Putamen (tissue), 1 donor: ENCODE measurements at regions not wholly inside any gene's neighbourhood (a gene's known extent, or its start where the extent isn't known, plus 50 kb on each side); places are given as distances from the start of the nearest gene placed in this dataset.
"Not testable (repeated sequence)": the region's sequence is repeated elsewhere in the genome, so short reads cannot be mapped to it uniquely, and the experiment has no call there.

Experiments
- DNase-seq: peaks from one replicate; pipeline ENCODE4 v3.0.0-alpha.2; 2016; ENCODE audit warnings: low spot score

DNA sequence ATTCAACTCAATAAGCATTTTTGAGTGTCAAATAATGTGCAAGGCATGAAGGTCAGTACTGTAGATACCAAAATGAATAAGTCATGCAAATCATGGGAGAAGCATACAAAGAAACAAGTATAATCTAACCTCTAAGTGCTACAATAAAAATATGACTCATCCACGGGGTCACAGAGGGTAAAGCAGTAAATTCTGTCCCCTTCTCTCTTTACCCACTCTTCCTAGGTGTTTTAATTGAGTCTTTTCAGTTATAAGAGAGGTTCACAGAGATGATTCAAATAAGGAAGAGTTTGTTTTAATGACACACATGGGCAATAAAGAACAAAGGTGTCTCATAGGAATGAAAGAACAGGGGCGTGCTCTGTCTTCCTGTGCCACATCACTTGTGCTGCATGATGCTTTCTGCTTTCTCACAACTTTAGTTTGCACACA is 71.5 kb upstream of the DAAM1 start:
- DNase-seq: no peak

GRCh38 chr14:59117754-59118528 is 70.5 kb upstream of the DAAM1 start:
- no peak for DNase-seq

- DNase-seq: no peak
These were observed 67.5 kb upstream of the DAAM1 start for GRCh38 chr14:59120921-59121320.

DNA sequence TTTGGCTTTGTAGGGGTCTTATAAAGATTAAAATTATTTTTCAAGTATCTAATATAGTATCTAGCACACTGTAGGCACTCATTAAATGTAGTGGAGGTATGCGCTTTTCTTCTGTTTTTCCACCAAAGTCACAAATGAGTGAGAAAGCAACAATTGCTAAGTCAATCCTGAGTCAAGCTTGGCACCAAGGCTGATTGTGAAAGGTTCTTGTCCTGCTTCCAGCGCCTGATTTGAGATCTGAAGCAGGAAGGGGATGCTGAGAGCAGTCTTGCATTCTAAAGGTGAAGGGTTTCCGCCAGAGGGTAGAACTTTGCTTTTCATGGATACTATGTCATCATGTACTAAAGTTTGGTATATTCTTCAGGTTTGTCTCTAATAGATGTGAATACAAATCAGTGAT is 64.9 kb upstream of the DAAM1 start:
- no peak for DNase-seq

DNA sequence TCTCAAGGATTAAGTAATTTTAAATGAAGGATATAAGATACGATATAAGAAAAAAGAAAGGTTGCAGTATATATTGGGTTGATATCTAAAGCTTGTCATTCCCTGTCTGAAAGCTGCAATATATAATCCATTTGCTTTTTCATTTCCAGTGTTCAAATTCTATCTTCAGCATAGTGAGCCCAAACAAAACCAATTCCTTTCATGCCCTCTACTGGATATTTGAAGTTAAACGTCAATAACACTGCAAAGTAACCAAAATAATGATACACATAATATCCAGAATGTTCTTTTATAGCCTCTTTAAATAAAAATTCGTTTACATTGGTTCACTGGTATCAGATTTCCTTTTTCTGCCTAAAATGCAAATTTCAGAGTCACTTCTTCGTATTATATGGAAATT is 64.5 kb upstream of the DAAM1 start:
- no peak for DNase-seq

GRCh38 chr14:59125156-59125555 is 63.3 kb upstream of the DAAM1 start:
- DNase-seq: no peak

GRCh38 chr14:59126714-59127436 is 61.6 kb upstream of the DAAM1 start:
- peak; percentile 47 for DNase-seq

DNA sequence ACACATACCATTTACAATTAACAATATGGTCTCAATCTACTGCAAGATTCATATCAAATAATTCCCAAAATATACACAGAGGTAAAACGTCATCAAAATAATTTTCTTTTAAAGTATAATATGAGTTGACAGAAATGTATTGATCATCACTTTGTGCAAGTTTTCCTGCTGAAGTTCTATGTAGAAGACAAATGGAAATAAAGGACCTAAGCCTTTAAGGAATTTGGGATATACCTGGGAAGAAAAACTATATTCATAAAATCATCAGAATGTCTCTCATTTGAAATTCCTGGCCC is 61.1 kb upstream of the DAAM1 start:
- DNase-seq: no peak

DNA sequence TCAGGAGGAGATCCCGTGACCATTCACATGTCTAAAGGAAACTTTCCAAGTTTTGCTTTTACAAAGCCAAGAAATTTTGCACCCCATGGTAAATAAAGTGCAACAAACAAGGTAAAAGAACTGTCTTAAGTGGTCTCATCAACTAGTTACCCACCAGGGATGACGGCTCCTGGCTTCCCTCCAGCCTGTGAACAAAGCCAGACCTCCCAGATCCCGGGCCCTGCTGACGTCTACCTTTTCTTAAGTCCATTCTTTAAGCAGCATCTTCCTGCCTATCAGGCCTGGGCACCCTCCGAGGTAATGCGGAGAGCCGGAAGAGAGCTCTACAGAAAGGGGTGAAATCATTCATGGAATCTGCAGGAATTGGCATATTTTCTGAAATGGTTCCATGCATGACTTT is 58.0 kb upstream of the DAAM1 start:
- no peak for DNase-seq

- DNase-seq: no peak
These were observed 56.3 kb upstream of the DAAM1 start for GRCh38 chr14:59131938-59132795.

- no peak for DNase-seq
These were observed 55.5 kb upstream of the DAAM1 start for GRCh38 chr14:59132796-59133494.

DNA sequence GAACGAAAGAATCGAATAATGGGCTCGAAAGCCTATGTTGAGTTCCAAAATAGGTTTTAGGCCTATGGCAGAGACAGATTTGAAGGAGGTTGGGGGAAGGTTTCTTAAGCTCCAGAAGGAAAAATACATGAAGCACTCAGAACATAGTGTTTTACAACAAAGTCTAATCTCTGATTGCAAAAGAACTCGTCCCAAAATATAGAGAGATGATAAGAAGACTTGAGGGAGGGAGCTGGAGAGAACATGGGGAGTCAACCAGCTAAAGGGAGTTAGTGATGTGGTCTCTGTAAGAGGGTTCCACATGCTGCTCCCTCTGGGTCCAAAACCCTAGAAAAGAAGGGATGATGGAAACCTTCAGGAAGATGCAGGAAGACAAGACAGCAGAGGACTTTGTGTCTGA is 54.8 kb upstream of the DAAM1 start:
- DNase-seq: no peak

GRCh38 chr14:59134307-59134706 is 54.2 kb upstream of the DAAM1 start:
- no peak for DNase-seq

- DNase-seq: no peak
These were observed 51.2 kb upstream of the DAAM1 start for GRCh38 chr14:59137256-59137655.

DNA sequence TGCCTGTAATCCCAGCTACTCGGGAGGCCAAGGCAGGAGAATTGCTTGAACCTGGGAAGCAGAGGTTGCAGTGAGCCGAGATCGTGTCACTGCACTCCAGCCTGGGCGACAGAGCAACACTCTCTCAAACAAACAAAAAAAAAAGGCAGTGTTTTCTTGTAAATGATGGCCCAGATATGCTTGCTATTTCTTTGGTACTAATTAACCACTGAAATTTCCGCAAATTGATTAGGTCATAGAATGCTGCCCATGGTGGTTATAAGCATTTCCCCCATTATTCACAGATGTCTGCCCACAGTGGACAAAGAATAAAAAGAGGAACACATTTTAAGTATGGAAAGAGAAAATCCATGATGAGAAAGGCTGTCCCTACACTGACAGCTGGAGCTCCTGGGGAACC is 49.9 kb upstream of the DAAM1 start:
- not testable (repeated sequence) for DNase-seq
